Smooth muscle cell (in vitro differentiated cells): ENCODE measurements at regions not wholly inside any gene's neighbourhood (a gene's known extent, or its start where the extent isn't known, plus 50 kb on each side); places are given as distances from the start of the nearest gene placed in this dataset.
A peak's percentile ranks its signal among the peaks of the same experiment; 100 is the strongest.

Experiments used
- DNase-seq: peaks from one replicate; lab custom pipeline; 2025; ENCODE audit not compliant: unreplicated experiment; lab: John Stamatoyannopoulos, UW
- H2AFZ ChIP-seq: fragments of 200-600 bp; sonication (generic); 2 replicates; pipeline ENCODE4 v1.6.0; 2016; ENCODE audit warnings: antibody characterized with exemption, low read depth, mild to moderate bottlenecking
- H3F3A ChIP-seq: fragments of 200-600 bp; sonication (generic); 2 replicates; pipeline ENCODE4 v1.6.0; 2017; ENCODE audit warnings: antibody characterized with exemption, low read depth
- H3K27ac ChIP-seq: fragments of 200-600 bp; sonication (generic); 2 replicates; pipeline ENCODE4 v1.5.1; 2016; ENCODE audit warnings: low read depth, mild to moderate bottlenecking
- H3K27me3 ChIP-seq: fragments of 200-600 bp; sonication (generic); 2 replicates; pipeline ENCODE4 v1.6.1; 2016; ENCODE audit warnings: low read depth, mild to moderate bottlenecking
- H3K36me3 ChIP-seq: fragments of 200-600 bp; sonication (generic); 2 replicates; pipeline ENCODE4 v1.5.1; 2016; ENCODE audit warnings: low read depth
- H3K4me1 ChIP-seq: fragments of 200-600 bp; sonication (generic); 2 replicates; pipeline ENCODE4 v1.5.1; 2016; ENCODE audit warnings: low read depth
- H3K4me2 ChIP-seq: fragments of 200-600 bp; sonication (generic); 2 replicates; pipeline ENCODE4 v1.6.0; 2016; ENCODE audit warnings: mild to moderate bottlenecking
- H3K4me3 ChIP-seq: fragments of 200-600 bp; sonication (generic); 2 replicates; pipeline ENCODE4 v1.5.1; 2016; ENCODE audit warnings: mild to moderate bottlenecking
- H3K79me2 ChIP-seq: fragments of 200-600 bp; sonication (generic); 2 replicates; pipeline ENCODE4 v1.6.0; 2016; ENCODE audit warnings: low read depth, mild to moderate bottlenecking
- H3K9ac ChIP-seq: fragments of 200-600 bp; sonication (generic); 2 replicates; pipeline ENCODE4 v1.6.0; 2016; ENCODE audit warnings: low read depth
- H3K9me3 ChIP-seq: fragments of 200-600 bp; sonication (generic); replicated peaks from 2 replicates; pipeline ENCODE4 v1.5.1; 2016; ENCODE audit warnings: low read depth
- H4K20me1 ChIP-seq: fragments of 200-600 bp; sonication (generic); 2 replicates; pipeline ENCODE4 v1.6.0; 2016; ENCODE audit warnings: low read depth
- CTCF ChIP-seq: fragments of 200-600 bp; sonication (generic); IDR thresholded peaks from 2 replicates; pipeline ENCODE4 v1.5.1; 2017; ENCODE audit warnings: borderline replicate concordance, mild to moderate bottlenecking, antibody characterized with exemption; ENCODE audit not compliant: insufficient read depth, poor library complexity, severe bottlenecking
- WGBS: methylation state at CpG from one replicate; pipeline ENCODE4 v1.1.7; 2016; ENCODE audit warnings: low lambda C conversion rate; 5-methylcytosine and 5-hydroxymethylcytosine counted together

GRCh38 chr7:121516821-121517220 lies 120.7 kb upstream of the FAM3C start:
- 70% methylated on average over 1 of the region's 1 CpG for WGBS
- no peak overlapping the region for H3K4me3 ChIP-seq
- H3K27ac ChIP-seq = peak overlapping the region; percentile 98
- no peak for DNase-seq
- no peaks in the 10 kb centered on the region for H3K36me3 ChIP-seq
- H3K4me2 ChIP-seq = no peak overlapping the region
- no peak overlapping the region for H2AFZ ChIP-seq
- no peaks in the 10 kb centered on the region for H3K27me3 ChIP-seq
- H3K79me2 ChIP-seq = peaks cover 7% of the 10 kb centered on the region
- peaks cover 4% of the 10 kb centered on the region for H3F3A ChIP-seq
- H3K4me1 ChIP-seq = peaks cover 18% of the 10 kb centered on the region
- TF ChIP-seq CTCF = no peak
- H4K20me1 ChIP-seq = no peaks in the 10 kb centered on the region
- H3K9ac ChIP-seq = no peak overlapping the region
- no peaks in the 10 kb centered on the region for H3K9me3 ChIP-seq

GRCh38 chr7:121515630-121516401 lies 119.7 kb upstream of the FAM3C start:
- Histone ChIP-seq H4K20me1 (no peaks in the 10 kb centered on the region), H3K4me2 (no peak overlapping the region), H3K9ac (peak overlapping the region; percentile 55), H3K36me3 (no peaks in the 10 kb centered on the region), H3F3A (peaks cover 4% of the 10 kb centered on the region), H3K9me3 (no peaks in the 10 kb centered on the region), H3K4me3 (no peak overlapping the region), H3K4me1 (peaks cover 28% of the 10 kb centered on the region), H3K27me3 (no peaks in the 10 kb centered on the region), H3K79me2 (peaks cover 13% of the 10 kb centered on the region), H2AFZ (peak overlapping the region; percentile 9), H3K27ac (peak overlapping the region; percentile 98)
- 79% methylated on average over 7 of the region's 7 CpGs for WGBS
- no peak for TF ChIP-seq CTCF
- DNase-seq = no peak

GRCh38 chr7:121515229-121515628 lies 119.1 kb upstream of the FAM3C start:
- H3K27me3 ChIP-seq = no peaks in the 10 kb centered on the region
- peak overlapping the region; percentile 55 for H3K9ac ChIP-seq
- no peak for TF ChIP-seq CTCF
- no peak for DNase-seq
- no peaks in the 10 kb centered on the region for H3K9me3 ChIP-seq
- H3K4me2 ChIP-seq = no peak overlapping the region
- WGBS = 71% methylated on average over 2 of the region's 2 CpGs
- H3K27ac ChIP-seq = peak overlapping the region; percentile 98
- H3K79me2 ChIP-seq = peaks cover 19% of the 10 kb centered on the region
- peaks cover under 1% of the 10 kb centered on the region for H3F3A ChIP-seq
- H2AFZ ChIP-seq = no peak overlapping the region
- peaks cover 30% of the 10 kb centered on the region for H3K4me1 ChIP-seq
- no peaks in the 10 kb centered on the region for H4K20me1 ChIP-seq
- H3K36me3 ChIP-seq = no peaks in the 10 kb centered on the region
- no peak overlapping the region for H3K4me3 ChIP-seq

- peak overlapping the region; percentile 98 for H3K27ac ChIP-seq
- no peak for TF ChIP-seq CTCF
- H3K4me3 ChIP-seq = no peak overlapping the region
- H3F3A ChIP-seq = peaks cover 5% of the 10 kb centered on the region
- WGBS = 83% methylated on average over 1 of the region's 1 CpG
- peak overlapping the region; percentile 91 for H3K9ac ChIP-seq
- H4K20me1 ChIP-seq = peaks cover 20% of the 10 kb centered on the region
- H3K79me2 ChIP-seq = peaks cover 41% of the 10 kb centered on the region
- H3K4me2 ChIP-seq = peak overlapping the region; percentile 18
- H3K4me1 ChIP-seq = peaks cover 26% of the 10 kb centered on the region
- H3K27me3 ChIP-seq = no peaks in the 10 kb centered on the region
- no peaks in the 10 kb centered on the region for H3K9me3 ChIP-seq
- DNase-seq = no peak
- peak overlapping the region; percentile 9 for H2AFZ ChIP-seq
- H3K36me3 ChIP-seq = no peaks in the 10 kb centered on the region
These were observed 117.0 kb upstream of the FAM3C start for GRCh38 chr7:121513105-121513504.
